ENCODE measurements at regions not wholly inside any gene's neighbourhood (a gene's known extent, or its start where the extent isn't known, plus 50 kb on each side); places are given as distances from the start of the nearest gene placed in this dataset.

- no peaks in the 10 kb centered on the region for H3K9me3 Mint-ChIP-seq (ENCODE audit: insufficient read depth)
- H3K4me3 ChIP-seq (ENCODE audit: control extremely low read depth in 1 of 5, extremely low read depth in 1 of 5, insufficient read depth in 1 of 5, low read depth in 2 of 5, low read length in 4 of 5): no peak overlapping the region
- H3K4me3 Mint-ChIP-seq: no peak overlapping the region
- peaks cover 4% of the 10 kb centered on the region for H3K4me1 Mint-ChIP-seq
- no peak overlapping the region for H3K9ac ChIP-seq (ENCODE audit: low read length)
- H3K27me3 ChIP-seq (replicated peaks in 1 of 4; ENCODE audit: control extremely low read depth in 1 of 4, control insufficient read depth in 3 of 4, insufficient read depth in 4 of 4, low read length in 3 of 4): peaks cover 0 to 5% (median 0%) of the 10 kb centered on the region in 4 experiments
- H3K36me3 ChIP-seq (replicated peaks in 1 of 2; ENCODE audit: control extremely low read depth in 1 of 2, control insufficient read depth in 1 of 2, extremely low read depth in 1 of 2, insufficient read depth in 2 of 2, low read length in 1 of 2): no peaks in the 10 kb centered on the region
- intact Hi-C loops (cut with micrococcal nuclease): no loop called here
- no peaks in the 10 kb centered on the region for H4K20me1 ChIP-seq (ENCODE audit: control insufficient read depth, insufficient read depth, low read length, poor library complexity, severe bottlenecking)
- no peaks in the 10 kb centered on the region for H3K79me2 ChIP-seq (ENCODE audit: control insufficient read depth, insufficient read depth, low read length)
- DNase-seq (no peak), ATAC-seq (ENCODE audit: low read depth) (no peak)
- peaks cover 7% of the 10 kb centered on the region for H3K27me3 Mint-ChIP-seq
- POLR2A ChIA-PET: no interaction called here
- TF ChIP-seq CTCF (IDR thresholded peaks at IDR 0.05) (no peak), EZH2 (IDR thresholded peaks at IDR 0.05; ENCODE audit: borderline replicate concordance, insufficient read depth, low read depth, low read length, poor library complexity, severe bottlenecking) (no peak)
- CTCF ChIA-PET: no interaction called here
- 77% methylated on average over 3 of the region's 7 CpGs for WGBS (ENCODE audit: insufficient coverage)
- H3K4me1 ChIP-seq (ENCODE audit: control insufficient read depth in 2 of 2, insufficient read depth in 2 of 2, low read length in 2 of 2): no peaks in the 10 kb centered on the region
- H3K27ac Mint-ChIP-seq: no peak overlapping the region
- no peak overlapping the region for H2AFZ ChIP-seq (ENCODE audit: insufficient read depth, low read depth, low read length, poor library complexity, severe bottlenecking)
- H3K27ac ChIP-seq (ENCODE audit: low read length in 2 of 2): no peak overlapping the region
- H3K9me3 ChIP-seq (ENCODE audit: control extremely low read depth in 1 of 3, control insufficient read depth in 2 of 3, insufficient read depth in 1 of 3, low read length in 2 of 3): no peaks in the 10 kb centered on the region
- no peak overlapping the region for H3K4me2 ChIP-seq (replicated peaks; ENCODE audit: low read depth, low read length, poor library complexity, severe bottlenecking)
These were observed 288.8 kb downstream of the ADGB start for GRCh38 chr6:146887447-146888077.

- Histone ChIP-seq H3K27me3 (replicated peaks in 1 of 4; ENCODE audit: control extremely low read depth in 1 of 4, control insufficient read depth in 3 of 4, insufficient read depth in 4 of 4, low read length in 3 of 4) (peaks cover 0 to 5% (median 0%) of the 10 kb centered on the region in 4 experiments), H3K36me3 (replicated peaks in 1 of 2; ENCODE audit: control extremely low read depth in 1 of 2, control insufficient read depth in 1 of 2, extremely low read depth in 1 of 2, insufficient read depth in 2 of 2, low read length in 1 of 2) (no peaks in the 10 kb centered on the region), H3K79me2 (ENCODE audit: control insufficient read depth, insufficient read depth, low read length) (no peaks in the 10 kb centered on the region), H3K4me1 (ENCODE audit: control insufficient read depth in 2 of 2, insufficient read depth in 2 of 2, low read length in 2 of 2) (no peaks in the 10 kb centered on the region), H3K27ac (ENCODE audit: low read length in 2 of 2) (no peak overlapping the region), H3K9me3 (ENCODE audit: control extremely low read depth in 1 of 3, control insufficient read depth in 2 of 3, insufficient read depth in 1 of 3, low read length in 2 of 3) (no peaks in the 10 kb centered on the region), H4K20me1 (ENCODE audit: control insufficient read depth, insufficient read depth, low read length, poor library complexity, severe bottlenecking) (no peaks in the 10 kb centered on the region), H3K9ac (ENCODE audit: low read length) (no peak overlapping the region), H2AFZ (ENCODE audit: insufficient read depth, low read depth, low read length, poor library complexity, severe bottlenecking) (no peak overlapping the region), H3K4me2 (replicated peaks; ENCODE audit: low read depth, low read length, poor library complexity, severe bottlenecking) (no peak overlapping the region), H3K4me3 (ENCODE audit: control extremely low read depth in 1 of 5, extremely low read depth in 1 of 5, insufficient read depth in 1 of 5, low read depth in 2 of 5, low read length in 4 of 5) (no peak overlapping the region)
- no peak overlapping the region for H3K27ac Mint-ChIP-seq
- 93% methylated on average over 2 of the region's 4 CpGs for WGBS (ENCODE audit: insufficient coverage)
- ATAC-seq (ENCODE audit: low read depth) (no peak), DNase-seq (no peak)
- H3K4me3 Mint-ChIP-seq: no peak overlapping the region
- ChIA-PET POLR2A (no interaction called here), CTCF (no interaction called here)
- peaks cover 4% of the 10 kb centered on the region for H3K4me1 Mint-ChIP-seq
- intact Hi-C loops (cut with micrococcal nuclease): no loop called here
- H3K27me3 Mint-ChIP-seq: peaks cover 9% of the 10 kb centered on the region
- TF ChIP-seq EZH2 (IDR thresholded peaks at IDR 0.05; ENCODE audit: borderline replicate concordance, insufficient read depth, low read depth, low read length, poor library complexity, severe bottlenecking): no peak
- no peak for TF ChIP-seq CTCF (IDR thresholded peaks at IDR 0.05)
- H3K9me3 Mint-ChIP-seq (ENCODE audit: insufficient read depth): no peaks in the 10 kb centered on the region
These were observed 290.5 kb downstream of the ADGB start for GRCh38 chr6:146889303-146889702.

Data from B cell (primary cell).